ENCODE measurements at regions not wholly inside any gene's neighbourhood (a gene's known extent, or its start where the extent isn't known, plus 50 kb on each side); places are given as distances from the start of the nearest gene placed in this dataset.

- no peak for TF ChIP-seq CTCF (IDR thresholded peaks at IDR 0.05)
- no peak for TF ChIP-seq NFIC (IDR thresholded peaks at IDR 0.05; ENCODE audit: borderline replicate concordance)
- TF ChIP-seq REST (IDR thresholded peaks at IDR 0.05; ENCODE audit: low read depth, low read length) = no peak
- no peak for TF ChIP-seq RFX5 (IDR thresholded peaks at IDR 0.05; ENCODE audit: low read length)
- no peak for TF ChIP-seq EP300 (IDR thresholded peaks at IDR 0.05; ENCODE audit: borderline replicate concordance in 1 of 2, low read depth in 1 of 2, low read length in 1 of 2)
- TF ChIP-seq GABPA (IDR thresholded peaks at IDR 0.05; ENCODE audit: low read depth) = no peak
- no peak for TF ChIP-seq EZH2phosphoT487 (IDR thresholded peaks at IDR 0.05; ENCODE audit: borderline replicate concordance, low read depth)
- no peak for TF ChIP-seq TCF12 (IDR thresholded peaks at IDR 0.05)
- no peak for TF ChIP-seq PBX3 (IDR thresholded peaks at IDR 0.05)
- no peak for TF ChIP-seq USF2 (IDR thresholded peaks at IDR 0.05; ENCODE audit: borderline replicate concordance, low read depth, low read length)
- no peak for TF ChIP-seq POLR2AphosphoS5 (IDR thresholded peaks at IDR 0.05; ENCODE audit: low read depth, low read length)
- no peak for TF ChIP-seq RXRA (IDR thresholded peaks at IDR 0.05; ENCODE audit: borderline replicate concordance, low read depth)
- TF ChIP-seq FOXM1 (IDR thresholded peaks at IDR 0.05; ENCODE audit: low read depth) = no peak
These were observed 918.4 kb upstream of the MANEA start for GRCh38 chr6:94658929-94659328.

All from SK-N-SH (cell line).